GM06990 (cell line): ENCODE measurements at regions not wholly inside any gene's neighbourhood (a gene's known extent, or its start where the extent isn't known, plus 50 kb on each side); places are given as distances from the start of the nearest gene placed in this dataset.

ENCODE experiments used
- DNase-seq: peaks from one replicate; pipeline ENCODE4 v3.0.0-alpha.2; 2011; ENCODE audit not compliant: insufficient read length; ENCODE audit errors: extremely low read depth
- H3K27me3 ChIP-seq: replicated peaks from 2 replicates; pipeline ENCODE4 v1.6.0; 2011; ENCODE audit warnings: low read length; ENCODE audit not compliant: control insufficient read depth, insufficient read depth
- H3K36me3 ChIP-seq: 2 replicates; pipeline ENCODE4 v1.5.1; 2011; ENCODE audit warnings: low read length; ENCODE audit not compliant: control insufficient read depth, insufficient read depth
- H3K4me3 ChIP-seq: replicated peaks from 2 replicates; pipeline ENCODE4 v1.5.1; 2011; ENCODE audit warnings: low read depth, mild to moderate bottlenecking, control low read depth, low read length
- CTCF ChIP-seq: IDR thresholded peaks from 2 replicates; pipeline ENCODE4 v1.5.1; 2011; ENCODE audit warnings: low read length, control low read depth, mild to moderate bottlenecking, inconsistent platforms; ENCODE audit not compliant: insufficient read depth, poor library complexity, severe bottlenecking

GRCh38 chr3:65029130-65029529, 341.3 kb upstream of the ADAMTS9 start:
- Histone ChIP-seq H3K4me3 (no peak overlapping the region), H3K36me3 (no peaks in the 10 kb centered on the region), H3K27me3 (no peaks in the 10 kb centered on the region)
- DNase-seq: no peak
- TF ChIP-seq CTCF: no peak

DNA sequence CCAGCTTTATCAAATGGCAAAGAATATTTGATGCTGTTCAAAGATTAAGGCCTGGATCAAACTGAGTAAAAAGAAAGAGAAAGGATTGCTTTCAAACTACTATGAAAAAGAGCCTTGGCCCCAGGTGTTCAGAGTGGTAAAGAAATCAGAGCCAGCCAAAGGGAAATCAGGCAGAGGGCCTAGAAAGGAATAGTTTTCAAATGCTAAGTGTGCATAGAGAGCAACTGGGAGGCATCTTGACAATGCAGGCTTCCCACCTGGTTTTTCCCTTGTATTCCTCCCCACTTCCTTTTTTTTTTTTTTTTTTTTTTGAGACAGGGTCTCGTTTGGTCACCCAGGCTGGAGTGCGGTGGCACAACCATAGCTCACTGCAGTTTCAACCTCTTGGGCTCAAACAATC, 340.2 kb upstream of the ADAMTS9 start:
- no peaks in the 10 kb centered on the region for H3K27me3 ChIP-seq
- H3K4me3 ChIP-seq: no peak overlapping the region
- no peak for DNase-seq
- TF ChIP-seq CTCF: no peak
- no peaks in the 10 kb centered on the region for H3K36me3 ChIP-seq

- no peak for DNase-seq
- H3K4me3 ChIP-seq: no peak overlapping the region
- TF ChIP-seq CTCF: no peak
Measured at GRCh38 chr3:65027335-65027734, 339.5 kb upstream of the ADAMTS9 start.

DNA sequence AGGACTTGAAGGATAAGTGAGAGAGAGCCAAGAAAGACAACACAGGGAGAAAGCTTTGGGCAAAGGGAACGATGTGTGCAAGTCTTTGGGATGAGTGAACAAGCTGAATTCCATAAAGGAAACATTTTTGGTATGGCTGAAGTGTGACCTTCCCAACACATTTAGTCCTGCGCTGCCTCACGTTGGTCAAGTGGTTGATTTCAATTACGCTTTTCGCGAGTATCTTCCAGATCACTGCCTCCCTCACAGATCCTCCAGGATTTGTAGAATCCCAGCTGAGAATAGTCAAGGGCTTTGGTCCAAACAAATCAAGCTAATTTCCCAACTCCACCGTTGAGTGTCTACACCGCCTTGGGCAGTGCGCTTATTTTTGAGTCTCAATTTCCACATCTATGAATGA, 338.4 kb upstream of the ADAMTS9 start:
- no peak for TF ChIP-seq CTCF
- no peaks in the 10 kb centered on the region for H3K27me3 ChIP-seq
- H3K4me3 ChIP-seq: no peak overlapping the region
- no peak for DNase-seq
- no peaks in the 10 kb centered on the region for H3K36me3 ChIP-seq

More at GRCh38 chr3:65027335-65027734, 339.5 kb upstream of the ADAMTS9 start:
- Histone ChIP-seq H3K36me3 (no peaks in the 10 kb centered on the region), H3K27me3 (no peaks in the 10 kb centered on the region)

DNA sequence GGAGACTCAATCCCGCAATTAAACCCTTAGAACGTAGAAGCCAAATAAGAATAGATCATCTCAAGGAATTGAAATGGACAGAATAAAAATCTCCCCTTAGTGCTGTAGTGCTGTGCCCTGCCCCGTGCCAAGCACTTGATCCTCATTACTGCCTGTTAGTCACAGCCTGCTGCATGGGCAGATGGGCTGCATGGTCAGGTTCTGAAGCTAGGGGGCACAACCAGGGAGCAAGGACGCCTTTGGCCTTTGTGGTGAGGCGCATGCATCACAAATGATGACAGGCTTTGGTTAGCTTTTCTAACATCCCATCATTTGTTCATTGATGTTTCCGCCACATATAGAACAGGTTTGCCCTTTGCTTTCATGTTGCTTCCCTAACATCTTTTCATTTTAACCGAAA, 336.3 kb upstream of the ADAMTS9 start:
- no peak for DNase-seq
- TF ChIP-seq CTCF: no peak
- Histone ChIP-seq H3K4me3 (no peak overlapping the region), H3K36me3 (no peaks in the 10 kb centered on the region), H3K27me3 (no peaks in the 10 kb centered on the region)
